Right lobe of liver (tissue), 6 donors: ENCODE measurements at regions not wholly inside any gene's neighbourhood (a gene's known extent, or its start where the extent isn't known, plus 50 kb on each side); places are given as distances from the start of the nearest gene placed in this dataset.
A peak's percentile ranks its signal among the peaks of the same experiment; 100 is the strongest.

Source experiments
- ATAC-seq, 4 donors: fragments of 200-7000 bp; cut with Tn5 transposase; one replicate each; pipeline ENCODE4 v1.9.1; 2020; ENCODE audit warnings: mild to moderate bottlenecking in 4 of 4, moderate library complexity in 4 of 4
- DNase-seq, 3 donors: peaks; one replicate each; pipeline ENCODE4 v3.0.0-alpha.2; 2020
- H3K27ac ChIP-seq, 3 donors: fragments of 200-600 bp; one replicate each; pipeline ENCODE4 v1.8.0; 2022
- H3K27me3 ChIP-seq, 2 donors: fragments of 200-600 bp; one replicate each; pipeline ENCODE4 v1.8.0; 2022
- H3K36me3 ChIP-seq, 4 donors: fragments of 200-600 bp; sonication (generic) in 1 of 4; one replicate each; pipeline versions ENCODE4 v1.5.1 to v1.8.0; 2017 to 2022; ENCODE audit warnings: control low read depth in 1 of 4
- H3K4me1 ChIP-seq, 4 donors: fragments of 200-600 bp; sonication (generic) in 1 of 4; one replicate each; pipeline versions ENCODE4 v1.5.1 to v1.8.0; 2017 to 2022; ENCODE audit warnings: control low read depth in 1 of 4
- H3K4me3 ChIP-seq, 3 donors: fragments of 200-600 bp; one replicate each; pipeline ENCODE4 v1.8.0; 2022
- H3K9me3 ChIP-seq, 4 donors: fragments of 200-600 bp; sonication (generic) in 1 of 4; one replicate each; pipeline versions ENCODE4 v1.5.1 to v1.8.0; 2017 to 2022; ENCODE audit warnings: control low read depth in 1 of 4
- CTCF ChIP-seq, 4 donors: fragments of 200-600 bp in 3 of 4; fragments of 450-650 bp in 1 of 4; IDR thresholded peaks; one replicate each; pipeline versions ENCODE4 v1.5.1 to v1.8.0; 2016 to 2022; ENCODE audit warnings: antibody characterized with exemption in 4 of 4, mild to moderate bottlenecking in 2 of 4
- POLR2A ChIP-seq: fragments of 450-650 bp; IDR thresholded peaks from one replicate; pipeline ENCODE4 v1.6.1; 2017; ENCODE audit warnings: antibody characterized with exemption, mild to moderate bottlenecking
- WGBS: methylation state at CpG from one replicate; pipeline ENCODE4 v1.1.6; 2018; ENCODE audit warnings: low coverage, low lambda C conversion rate; ENCODE audit not compliant: insufficient coverage; ENCODE audit errors: missing lambda C conversion rate; 5-methylcytosine and 5-hydroxymethylcytosine counted together
- intact Hi-C, 2 donors: fragments of 100-400 bp; cut with DNase I; formaldehyde crosslinking; loops; one replicate each; pipeline versions ENCODE4 v1.11.2 to v1.14.1; 2022
- donor health status: DM: no; HTN: yes; CAD: no.
- donor health status: DM: no; HTN: no; CAD: no.
- donor health status: DM: no; HTN: no; CAD: no.
- donor health status: DM: no; HTN: yes; CAD: no.
- donor health status: DM: no; HTN: yes; CAD: no.

DNA sequence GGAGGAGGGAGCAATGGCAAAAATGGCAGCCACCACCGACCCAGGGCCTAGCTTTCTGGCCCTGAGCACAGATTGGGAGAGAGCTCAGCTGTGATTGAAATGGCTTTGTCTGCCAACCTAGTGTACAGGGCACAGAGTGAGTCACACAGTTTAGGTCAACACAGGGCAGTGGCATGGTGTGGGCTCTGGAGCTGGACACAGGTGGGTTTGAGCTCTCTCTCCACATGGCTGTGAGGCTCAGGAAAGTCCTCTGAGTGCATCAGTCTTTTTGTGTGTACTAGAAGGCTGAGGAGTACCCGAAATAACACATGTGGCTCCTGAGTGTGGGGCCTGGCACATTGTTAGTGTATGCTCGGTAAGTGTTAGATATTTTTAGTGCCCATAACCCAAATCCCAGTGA, 60.2 kb upstream of the LOXL4 start:
- intact Hi-C loops: no loop called here
- Histone ChIP-seq H3K27me3 (no peaks in the 10 kb centered on the region), H3K4me3 (no peak overlapping the region), H3K9me3 (no peaks in the 10 kb centered on the region), H3K36me3 (no peaks in the 10 kb centered on the region), H3K27ac (no peak overlapping the region), H3K4me1 (no peaks in the 10 kb centered on the region)
- TF ChIP-seq POLR2A: no peak
- no peak for TF ChIP-seq CTCF (IDR thresholded peaks at IDR 0.05)
- WGBS: 83% methylated on average over 1 of the region's 3 CpGs
- peak in 1 of 4 donors; percentile 25 for ATAC-seq
- DNase-seq: no peak

DNA sequence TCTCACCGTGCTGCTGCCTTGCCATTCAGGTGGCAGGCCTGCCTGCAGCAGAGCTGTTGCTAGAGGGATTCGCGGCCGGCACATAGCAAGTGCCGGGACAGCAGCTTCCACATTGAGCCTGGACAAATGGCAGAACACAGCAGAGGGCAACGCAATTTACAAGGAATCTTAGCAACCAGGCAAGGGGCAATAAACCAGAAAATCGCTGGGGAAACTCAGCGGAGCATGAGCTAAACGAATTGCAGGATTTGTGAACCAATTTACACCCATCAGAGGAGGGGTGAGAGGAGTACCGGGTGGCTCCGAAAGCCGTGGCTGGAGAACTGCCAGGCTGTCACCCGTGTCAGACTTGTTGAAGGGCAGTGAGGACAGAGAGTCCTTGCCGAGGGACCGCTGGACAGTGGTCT, 58.6 kb upstream of the LOXL4 start:
- Histone ChIP-seq H3K27me3 (no peaks in the 10 kb centered on the region), H3K27ac (no peak overlapping the region), H3K4me1 (no peaks in the 10 kb centered on the region), H3K9me3 (no peaks in the 10 kb centered on the region), H3K36me3 (no peaks in the 10 kb centered on the region), H3K4me3 (no peak overlapping the region)
- WGBS: 58% methylated on average over 12 of the region's 15 CpGs
- ATAC-seq: no peak
- no peak for DNase-seq
- intact Hi-C loops: no loop called here
- TF ChIP-seq POLR2A (no peak), CTCF (IDR thresholded peaks at IDR 0.05) (no peak)

DNA sequence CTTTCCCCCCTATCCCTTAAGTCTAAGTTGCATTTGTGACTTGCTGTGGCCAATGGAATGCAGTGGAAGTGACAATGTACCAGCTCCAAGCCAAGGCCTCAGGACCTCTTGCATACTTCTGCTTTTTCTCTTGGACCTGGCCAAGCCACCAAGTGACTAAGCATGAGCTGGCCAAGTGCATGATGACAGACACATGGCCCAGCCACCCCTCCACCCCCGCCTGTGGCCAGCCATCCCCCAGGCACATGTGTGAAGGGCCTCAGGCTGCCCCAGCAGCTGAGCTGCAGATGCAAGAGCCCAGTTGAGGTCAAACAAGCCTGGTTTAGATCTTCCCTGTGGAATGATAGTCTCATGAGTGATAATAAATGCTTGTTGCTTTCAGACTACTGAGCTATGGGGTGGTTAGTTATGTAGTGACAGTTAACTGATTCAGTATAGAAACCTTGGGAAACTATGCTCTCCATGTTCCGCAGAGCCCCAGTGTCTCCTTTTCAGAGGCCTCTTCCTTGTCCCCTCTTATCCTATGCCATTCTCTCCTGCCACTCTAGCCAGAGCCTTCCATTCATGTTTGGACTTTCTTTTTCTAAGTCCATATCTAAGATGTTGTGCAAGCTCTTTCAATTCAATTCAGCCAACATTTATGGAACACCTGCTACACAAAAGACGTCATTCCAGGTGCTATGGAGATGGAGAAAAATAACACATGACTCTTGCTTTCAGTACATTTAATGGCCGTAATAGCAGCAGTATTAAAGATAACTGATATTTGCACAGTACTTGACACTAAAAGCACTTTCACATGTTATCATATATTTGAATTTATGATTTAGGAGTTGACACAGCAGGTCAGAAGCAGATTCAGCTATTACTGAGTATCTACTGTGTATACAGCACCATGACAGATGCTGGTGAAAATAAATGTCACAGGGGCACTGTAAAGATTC, 55.5 kb upstream of the LOXL4 start:
- no peaks in the 10 kb centered on the region for H3K9me3 ChIP-seq
- H3K4me3 ChIP-seq: no peak overlapping the region
- intact Hi-C loops: no loop called here
- no peaks in the 10 kb centered on the region for H3K4me1 ChIP-seq
- H3K27ac ChIP-seq: no peak overlapping the region
- peak; percentile 28 to 88 (median 40) for ATAC-seq
- TF ChIP-seq CTCF (IDR thresholded peaks at IDR 0.05) (no peak), POLR2A (no peak)
- no peaks in the 10 kb centered on the region for H3K36me3 ChIP-seq
- WGBS: 64% methylated on average over 4 of the region's 4 CpGs
- peak in 1 of 3 donors; percentile 55 for DNase-seq
- H3K27me3 ChIP-seq: no peaks in the 10 kb centered on the region

DNA sequence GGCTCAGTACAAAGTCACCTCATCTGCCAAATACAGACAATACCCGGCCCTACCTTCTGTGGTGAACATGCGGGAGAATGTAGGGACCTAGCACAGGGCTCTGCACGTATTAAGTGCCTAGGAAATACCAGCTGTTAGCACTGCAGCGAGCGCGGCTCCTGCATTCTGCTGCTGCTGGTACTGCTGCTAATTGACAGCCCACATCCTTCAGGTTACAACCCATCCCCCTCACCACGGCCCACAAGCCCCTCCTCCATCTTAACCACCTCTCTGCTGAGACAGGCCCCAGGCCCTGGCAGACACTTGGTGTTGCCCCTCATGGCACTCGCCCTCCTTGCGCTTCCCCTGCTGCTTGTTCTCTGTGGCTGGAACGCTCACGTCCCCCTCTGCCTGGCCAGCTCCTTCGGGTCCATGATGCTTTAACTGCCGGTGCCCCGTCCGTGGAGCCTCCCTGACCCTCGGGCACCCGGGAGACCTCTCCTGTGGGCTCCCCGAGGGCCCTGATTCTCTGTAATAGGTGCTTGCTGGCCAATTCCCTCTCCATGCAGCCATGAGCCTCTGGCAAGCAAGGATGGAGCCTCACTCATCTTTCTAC, 53.3 kb upstream of the LOXL4 start:
- DNase-seq: no peak
- Histone ChIP-seq H3K36me3 (no peaks in the 10 kb centered on the region), H3K27ac (no peak overlapping the region), H3K4me3 (no peak overlapping the region), H3K4me1 (no peaks in the 10 kb centered on the region), H3K9me3 (no peaks in the 10 kb centered on the region), H3K27me3 (no peaks in the 10 kb centered on the region)
- no peak for TF ChIP-seq CTCF (IDR thresholded peaks at IDR 0.05)
- no peak for TF ChIP-seq POLR2A
- no peak for ATAC-seq
- 67% methylated on average over 15 of the region's 18 CpGs for WGBS
- intact Hi-C loops: no loop called here
